HG02840 (cell line): ENCODE measurements at regions not wholly inside any gene's neighbourhood (a gene's known extent, or its start where the extent isn't known, plus 50 kb on each side); places are given as distances from the start of the nearest gene placed in this dataset.

ENCODE experiments used
- ATAC-seq: cut with Tn5 transposase; IDR thresholded peaks from one replicate; pipeline ENCODE4 v1.9.1; 2021; ENCODE audit warnings: mild to moderate bottlenecking, moderate library complexity, moderate number of reproducible peaks; ENCODE audit not compliant: unreplicated experiment, low FRiP score

DNA sequence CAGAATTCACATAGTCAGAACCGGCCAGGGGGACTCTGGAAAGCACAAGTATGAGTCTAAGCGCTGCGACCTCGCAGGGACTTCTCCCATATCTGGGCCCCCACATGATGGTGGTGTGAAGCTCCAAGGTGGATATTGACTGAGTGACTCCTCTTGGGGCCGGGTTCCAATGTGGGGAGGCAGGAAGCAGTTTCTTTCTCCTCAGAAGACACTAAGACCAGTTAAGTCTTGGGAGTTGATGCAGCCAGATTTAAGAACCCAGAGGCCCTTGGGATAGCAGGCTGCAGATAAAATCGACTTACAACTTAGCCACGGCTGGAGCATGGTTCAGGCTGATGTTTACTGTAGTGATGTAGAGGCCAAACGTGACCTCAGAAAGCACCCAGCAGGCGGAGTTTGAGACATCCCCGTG, 55.4 kb upstream of the KLF13 start:
- ATAC-seq, result no peak

- no peak for ATAC-seq
Measured at GRCh38 chr15:31271711-31272557, 54.7 kb upstream of the KLF13 start.

DNA sequence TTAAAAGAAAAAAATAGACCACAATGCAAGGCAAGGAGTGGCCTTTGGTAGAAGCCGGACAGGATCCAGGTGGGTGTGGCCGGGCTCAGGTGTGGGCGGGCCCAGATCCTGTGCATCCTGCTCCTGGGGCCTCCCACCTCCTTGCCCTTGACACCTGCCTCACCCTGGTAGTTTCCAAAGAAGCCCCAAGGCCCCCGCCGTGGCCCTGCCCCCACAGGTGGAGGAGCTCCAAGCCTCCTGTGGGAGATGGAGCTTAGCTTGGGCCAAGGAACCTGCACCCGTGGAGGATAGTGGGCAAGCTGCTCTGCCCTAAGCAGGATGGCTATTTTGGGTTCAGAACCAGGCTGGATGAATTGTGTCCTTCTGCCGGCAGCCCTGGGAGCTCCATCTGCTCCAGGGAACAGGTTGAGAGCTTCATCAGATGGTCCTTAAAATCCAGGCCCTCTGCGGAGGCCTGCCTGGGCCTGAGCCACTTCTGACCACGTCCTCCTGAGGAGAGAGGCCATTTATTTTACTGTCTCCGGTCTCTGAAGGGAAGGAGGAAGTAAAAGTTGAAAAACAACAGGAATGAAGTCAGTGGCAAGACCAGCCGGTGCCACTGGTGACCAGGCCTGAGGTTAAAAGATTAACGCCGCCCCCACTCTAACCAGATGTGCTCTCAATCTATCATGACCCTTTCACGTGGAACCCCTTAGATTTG, 53.9 kb upstream of the KLF13 start:
- ATAC-seq, result no peak

GRCh38 chr15:31273258-31273941, 53.2 kb upstream of the KLF13 start:
- ATAC-seq, result no peak

DNA sequence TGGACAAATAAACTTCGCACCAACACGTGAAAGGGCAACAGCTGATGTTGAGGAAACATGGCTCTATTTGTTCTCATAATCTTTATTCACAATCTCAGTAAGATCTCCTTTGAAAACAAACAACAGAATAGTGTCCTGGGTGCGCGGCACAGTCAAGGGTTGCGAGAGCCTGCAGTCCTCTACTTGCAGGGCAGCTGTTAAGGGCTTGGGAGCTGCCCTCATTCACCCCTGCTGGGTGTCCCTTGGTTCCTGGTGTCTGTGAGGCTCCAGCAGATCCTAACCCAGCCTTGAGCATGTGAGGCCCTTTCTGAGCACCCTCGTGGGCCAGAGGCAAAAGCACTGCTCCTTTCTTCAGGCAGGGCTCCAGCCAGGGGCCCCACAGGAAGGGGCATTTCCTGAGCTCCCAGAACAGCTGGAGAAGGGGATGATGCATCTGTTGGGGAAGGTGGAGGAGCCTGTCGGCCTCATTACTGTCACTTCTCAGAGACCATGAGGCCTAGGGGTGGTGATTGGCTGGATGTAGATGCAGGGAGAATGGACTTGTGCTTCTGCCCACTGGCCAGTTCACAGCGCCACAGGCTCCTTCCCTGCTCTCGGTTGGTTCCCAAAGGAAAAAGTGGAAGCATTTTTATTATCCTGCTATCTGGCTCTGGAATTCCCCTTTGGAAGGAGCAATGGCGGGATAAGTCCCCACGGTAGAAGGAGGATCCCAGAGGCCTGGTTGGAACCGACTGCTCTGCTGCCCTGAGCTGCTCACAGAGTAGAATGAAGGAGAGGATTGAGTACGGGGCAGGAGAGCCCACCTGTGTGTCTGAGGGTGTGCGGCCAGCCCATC, 51.9 kb upstream of the KLF13 start:
- no peak for ATAC-seq

GRCh38 chr15:31275331-31276262, 51.0 kb upstream of the KLF13 start:
- no peak for ATAC-seq

- no peak for ATAC-seq
Measured at GRCh38 chr15:31276596-31277298, 49.9 kb upstream of the KLF13 start.
